GM12865 (cell line): ENCODE measurements at regions not wholly inside any gene's neighbourhood (a gene's known extent, or its start where the extent isn't known, plus 50 kb on each side); places are given as distances from the start of the nearest gene placed in this dataset.
"Not testable (repeated sequence)": the region's sequence is repeated elsewhere in the genome, so short reads cannot be mapped to it uniquely, and the experiment has no call there.

Experiments used
- DNase-seq: peaks from one replicate; pipeline ENCODE4 v3.0.0; 2010; ENCODE audit warnings: low read depth
- H3K4me3 ChIP-seq: 2 replicates; pipeline ENCODE4 v1.5.1; 2011; ENCODE audit warnings: mild to moderate bottlenecking, low read depth, low read length, control low read depth
- CTCF ChIP-seq: IDR thresholded peaks from 2 replicates; pipeline ENCODE4 v1.5.1; 2011; ENCODE audit warnings: low read length, control low read depth, low read depth, inconsistent platforms; ENCODE audit not compliant: insufficient read depth; ENCODE audit errors: missing control alignments

DNA sequence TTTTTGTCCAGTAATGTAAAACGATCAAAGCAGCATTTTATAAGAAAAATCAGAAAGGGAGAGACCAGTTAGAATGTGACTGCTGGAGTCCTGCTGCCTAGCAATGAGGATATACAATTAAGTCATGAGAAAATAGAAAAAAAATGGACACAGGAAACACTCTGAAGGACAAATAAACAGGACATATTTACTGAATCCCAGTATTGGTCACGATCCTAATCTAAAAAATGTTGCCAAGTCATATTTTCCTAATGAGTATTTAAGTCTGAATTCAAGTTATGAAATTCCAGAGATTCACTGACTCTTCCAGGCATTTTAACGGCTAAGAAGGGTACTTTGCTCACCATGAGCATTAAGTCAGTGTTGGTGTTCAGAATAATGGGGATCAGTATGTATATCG lies 154.3 kb upstream of the CCDC54 start:
- no peak overlapping the region for H3K4me3 ChIP-seq
- no peak for TF ChIP-seq CTCF
- DNase-seq = no peak

GRCh38 chr3:107224026-107224596 lies 153.1 kb upstream of the CCDC54 start:
- DNase-seq = no peak
- H3K4me3 ChIP-seq = no peak overlapping the region
- no peak for TF ChIP-seq CTCF

DNA sequence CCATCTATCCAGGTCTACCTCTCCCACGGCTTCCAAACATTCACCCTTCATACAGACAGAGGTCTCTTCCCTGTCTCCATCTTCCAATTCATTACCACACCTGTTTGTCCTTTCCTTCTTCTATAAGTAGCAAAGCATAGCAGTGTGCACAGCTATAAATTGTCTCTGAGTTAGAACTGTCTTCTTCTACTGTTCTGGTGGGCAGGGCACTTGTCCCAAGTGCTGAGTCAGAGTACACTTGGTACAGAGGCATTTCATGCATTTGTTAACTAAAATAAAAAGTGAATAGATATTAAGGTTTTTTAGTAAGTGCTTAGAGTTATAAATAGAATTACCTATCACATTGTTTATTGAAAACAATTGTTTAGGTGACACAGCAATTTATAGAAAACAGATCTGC lies 150.1 kb upstream of the CCDC54 start:
- DNase-seq = no peak
- no peak for TF ChIP-seq CTCF
- no peak overlapping the region for H3K4me3 ChIP-seq

GRCh38 chr3:107233877-107234276 lies 143.4 kb upstream of the CCDC54 start:
- DNase-seq = not testable (repeated sequence)

GRCh38 chr3:107235193-107235927 lies 141.9 kb upstream of the CCDC54 start:
- no peak overlapping the region for H3K4me3 ChIP-seq
- no peak for TF ChIP-seq CTCF
- no peak for DNase-seq

More at GRCh38 chr3:107233877-107234276, 143.4 kb upstream of the CCDC54 start:
- H3K4me3 ChIP-seq = not testable (repeated sequence)

- H3K4me3 ChIP-seq = no peak overlapping the region
- peak; percentile 76 for TF ChIP-seq CTCF
- DNase-seq = peak; percentile 68
Measured at GRCh38 chr3:107235928-107236315, 141.3 kb upstream of the CCDC54 start.

- no peak overlapping the region for H3K4me3 ChIP-seq
- no peak for TF ChIP-seq CTCF
- no peak for DNase-seq
Measured at GRCh38 chr3:107236655-107237337, 140.4 kb upstream of the CCDC54 start.
